Activated B cell treated with CpG ODN at 0.5 μM for 24 hours (primary cell): ENCODE measurements at regions not wholly inside any gene's neighbourhood (a gene's known extent, or its start where the extent isn't known, plus 50 kb on each side); places are given as distances from the start of the nearest gene placed in this dataset.

Source experiments
- ATAC-seq: fragments of 200-7000 bp; cut with Tn5 transposase; one replicate; pipeline ENCODE4 v1.10.0; 2021; ENCODE audit warnings: low read depth, mild to moderate bottlenecking, moderate library complexity
- CTCF ChIA-PET: fragments of 350-600 bp; sonication (Branson Sonifier 250); formaldehyde crosslinking; loops from one replicate; lab custom pipeline; 2021; ENCODE audit warnings: antibody characterized with exemption; lab: Charles Lee
- POLR2A ChIA-PET: fragments of 350-600 bp; sonication (Branson Sonifier 250); formaldehyde crosslinking; loops from one replicate; lab custom pipeline; 2021; ENCODE audit warnings: antibody characterized with exemption; lab: Charles Lee
- DNase-seq: peaks from one replicate; pipeline ENCODE4 v3.0.0; 2022
- H3K27ac Mint-ChIP-seq: one replicate; pipeline ENCODE4 v1.8.0; 2020; ENCODE audit warnings: mixed read lengths
- H3K27me3 Mint-ChIP-seq: one replicate; pipeline ENCODE4 v1.8.0; 2021; ENCODE audit warnings: mixed read lengths
- H3K36me3 Mint-ChIP-seq: one replicate; pipeline ENCODE4 v1.8.0; 2021; ENCODE audit warnings: low read depth, mixed read lengths
- H3K4me1 Mint-ChIP-seq: one replicate; pipeline ENCODE4 v1.8.0; 2021; ENCODE audit warnings: mixed read lengths
- H3K4me3 Mint-ChIP-seq: one replicate; pipeline ENCODE4 v1.8.0; 2020; ENCODE audit warnings: mild to moderate bottlenecking, mixed read lengths
- H3K9me3 Mint-ChIP-seq: one replicate; pipeline ENCODE4 v1.8.0; 2020; ENCODE audit warnings: mixed read lengths
- intact Hi-C: fragments of 100-400 bp; cut with micrococcal nuclease; formaldehyde crosslinking; loops from one replicate; pipeline ENCODE4 v1.15.1; 2024
- TF ChIP-seq, protein P1 (sequence below): fragments of 200-600 bp; IDR thresholded peaks from one replicate; pipeline ENCODE4 v1.8.0; 2022; ENCODE audit warnings: antibody characterized with exemption, mild to moderate bottlenecking

DNA sequence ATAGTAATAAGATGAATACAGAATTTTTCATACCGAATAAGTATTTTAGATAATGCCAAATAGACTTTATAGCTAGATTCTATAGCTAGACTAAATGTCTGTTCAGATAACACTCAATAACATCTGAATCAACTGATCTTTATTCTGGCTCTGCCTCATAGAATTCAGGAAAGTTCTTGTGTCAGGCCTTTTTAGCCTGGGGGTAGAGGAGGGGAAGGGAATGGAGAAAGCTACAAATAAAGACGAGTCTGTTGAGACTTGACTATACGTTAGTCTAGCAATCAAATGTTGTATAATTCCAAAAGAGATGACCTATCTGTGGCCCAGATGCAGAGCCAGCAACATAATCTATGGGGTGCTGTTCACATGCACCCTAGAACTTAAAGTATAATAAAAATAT lies 106.6 kb upstream of the ABI3BP start:
- ATAC-seq (no peak), DNase-seq (no peak)
- Mint-ChIP-seq H3K27me3 (peaks cover 7% of the 10 kb centered on the region), H3K4me3 (no peak overlapping the region), H3K4me1 (no peaks in the 10 kb centered on the region), H3K36me3 (no peaks in the 10 kb centered on the region), H3K27ac (no peak overlapping the region), H3K9me3 (no peaks in the 10 kb centered on the region)
- TF ChIP-seq, protein P1, sequence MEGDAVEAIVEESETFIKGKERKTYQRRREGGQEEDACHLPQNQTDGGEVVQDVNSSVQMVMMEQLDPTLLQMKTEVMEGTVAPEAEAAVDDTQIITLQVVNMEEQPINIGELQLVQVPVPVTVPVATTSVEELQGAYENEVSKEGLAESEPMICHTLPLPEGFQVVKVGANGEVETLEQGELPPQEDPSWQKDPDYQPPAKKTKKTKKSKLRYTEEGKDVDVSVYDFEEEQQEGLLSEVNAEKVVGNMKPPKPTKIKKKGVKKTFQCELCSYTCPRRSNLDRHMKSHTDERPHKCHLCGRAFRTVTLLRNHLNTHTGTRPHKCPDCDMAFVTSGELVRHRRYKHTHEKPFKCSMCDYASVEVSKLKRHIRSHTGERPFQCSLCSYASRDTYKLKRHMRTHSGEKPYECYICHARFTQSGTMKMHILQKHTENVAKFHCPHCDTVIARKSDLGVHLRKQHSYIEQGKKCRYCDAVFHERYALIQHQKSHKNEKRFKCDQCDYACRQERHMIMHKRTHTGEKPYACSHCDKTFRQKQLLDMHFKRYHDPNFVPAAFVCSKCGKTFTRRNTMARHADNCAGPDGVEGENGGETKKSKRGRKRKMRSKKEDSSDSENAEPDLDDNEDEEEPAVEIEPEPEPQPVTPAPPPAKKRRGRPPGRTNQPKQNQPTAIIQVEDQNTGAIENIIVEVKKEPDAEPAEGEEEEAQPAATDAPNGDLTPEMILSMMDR = no peak
- POLR2A ChIA-PET = no interaction called here
- CTCF ChIA-PET = no interaction called here
- intact Hi-C loops = no loop called here

DNA sequence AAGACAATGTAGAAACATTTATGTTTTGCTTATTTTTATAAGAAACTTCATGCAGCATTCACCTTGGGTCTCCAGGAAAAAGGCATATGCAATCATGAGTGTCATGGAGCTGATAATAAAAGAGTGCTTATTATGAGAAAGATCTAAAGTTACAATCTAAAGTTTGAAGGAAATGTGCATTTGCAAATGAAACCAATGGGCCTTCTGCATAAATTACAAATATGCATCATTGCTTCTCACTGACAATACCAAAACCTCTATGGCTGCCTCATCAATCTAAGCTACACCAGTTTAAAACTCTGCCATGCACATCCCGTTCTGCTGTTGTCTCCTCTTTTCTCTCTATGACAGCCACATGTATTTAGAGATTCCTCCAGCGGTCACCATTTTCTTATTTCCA lies 103.2 kb upstream of the ABI3BP start:
- DNase-seq = no peak
- POLR2A ChIA-PET = no interaction called here
- no peaks in the 10 kb centered on the region for H3K4me1 Mint-ChIP-seq
- H3K27ac Mint-ChIP-seq = no peak overlapping the region
- intact Hi-C loops = no loop called here
- CTCF ChIA-PET = no interaction called here
- peaks cover 7% of the 10 kb centered on the region for H3K27me3 Mint-ChIP-seq
- no peak overlapping the region for H3K4me3 Mint-ChIP-seq
- H3K36me3 Mint-ChIP-seq = no peaks in the 10 kb centered on the region
- no peak for ATAC-seq
- H3K9me3 Mint-ChIP-seq = no peaks in the 10 kb centered on the region
- TF ChIP-seq, protein P1 = no peak

DNA sequence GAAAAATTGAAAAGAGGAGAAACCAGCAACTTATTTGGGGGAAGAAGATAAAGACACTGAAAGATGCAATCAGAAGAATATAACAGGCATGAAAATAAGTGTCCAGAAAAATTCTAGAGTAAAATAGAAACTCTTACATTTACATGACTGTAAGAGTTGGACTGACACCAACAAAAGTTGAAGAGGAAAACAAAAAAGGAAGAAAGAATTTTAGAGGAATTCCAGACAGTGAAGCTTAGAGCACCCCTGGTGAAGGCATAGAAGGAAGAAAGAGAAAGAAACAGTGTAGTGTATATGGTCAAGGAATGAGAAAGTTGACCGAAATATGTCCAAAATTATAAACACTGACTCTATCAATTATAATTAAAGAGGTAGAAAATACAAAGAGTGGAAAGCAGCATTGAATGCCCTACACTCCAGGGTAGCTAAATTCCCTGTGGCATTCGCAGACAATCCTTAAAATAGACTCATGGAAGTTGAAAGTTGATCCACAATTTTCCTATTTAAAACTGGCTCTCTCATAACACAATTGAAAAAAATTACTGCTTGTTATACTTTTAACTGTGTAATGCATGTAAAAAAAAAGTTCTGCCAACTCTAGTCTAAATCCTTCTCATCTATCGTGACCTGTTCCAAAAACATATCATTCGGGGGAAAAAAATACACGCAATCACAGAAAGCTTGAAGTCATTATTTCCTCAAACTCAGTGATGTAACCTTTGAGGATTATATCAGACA lies 102.6 kb upstream of the ABI3BP start:
- ChIA-PET POLR2A (no interaction called here), CTCF (no interaction called here)
- Mint-ChIP-seq H3K4me1 (no peaks in the 10 kb centered on the region), H3K9me3 (no peaks in the 10 kb centered on the region), H3K4me3 (no peak overlapping the region), H3K27me3 (peaks cover 7% of the 10 kb centered on the region), H3K36me3 (no peaks in the 10 kb centered on the region), H3K27ac (no peak overlapping the region)
- ATAC-seq (no peak), DNase-seq (no peak)
- TF ChIP-seq, protein P1 = no peak
- intact Hi-C loops = no loop called here

DNA sequence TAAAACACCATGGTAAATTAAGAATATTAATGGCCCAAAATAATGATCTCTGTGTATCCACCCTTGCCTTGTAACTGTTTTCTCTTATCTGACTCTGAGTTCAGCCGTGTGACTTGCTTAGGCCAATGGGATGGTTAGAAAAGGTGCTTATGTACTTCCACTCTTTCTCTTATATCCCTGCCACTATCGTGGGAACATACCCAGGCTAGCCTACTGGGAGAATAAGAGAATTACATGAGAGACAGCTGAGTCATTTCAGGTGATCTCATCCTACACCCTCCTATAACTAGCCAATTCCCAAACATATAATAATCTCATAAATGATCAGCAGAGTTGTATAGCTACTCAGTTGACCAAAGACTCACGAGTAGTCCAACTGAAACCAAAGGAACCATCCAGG lies 98.3 kb upstream of the ABI3BP start:
- H3K27ac Mint-ChIP-seq = no peak overlapping the region
- H3K4me3 Mint-ChIP-seq = no peak overlapping the region
- intact Hi-C loops = no loop called here
- CTCF ChIA-PET = no interaction called here
- TF ChIP-seq, protein P1 = no peak
- no peaks in the 10 kb centered on the region for H3K36me3 Mint-ChIP-seq
- POLR2A ChIA-PET = no interaction called here
- H3K4me1 Mint-ChIP-seq = no peaks in the 10 kb centered on the region
- H3K27me3 Mint-ChIP-seq = no peaks in the 10 kb centered on the region
- DNase-seq (no peak), ATAC-seq (no peak)
- H3K9me3 Mint-ChIP-seq = no peaks in the 10 kb centered on the region

DNA sequence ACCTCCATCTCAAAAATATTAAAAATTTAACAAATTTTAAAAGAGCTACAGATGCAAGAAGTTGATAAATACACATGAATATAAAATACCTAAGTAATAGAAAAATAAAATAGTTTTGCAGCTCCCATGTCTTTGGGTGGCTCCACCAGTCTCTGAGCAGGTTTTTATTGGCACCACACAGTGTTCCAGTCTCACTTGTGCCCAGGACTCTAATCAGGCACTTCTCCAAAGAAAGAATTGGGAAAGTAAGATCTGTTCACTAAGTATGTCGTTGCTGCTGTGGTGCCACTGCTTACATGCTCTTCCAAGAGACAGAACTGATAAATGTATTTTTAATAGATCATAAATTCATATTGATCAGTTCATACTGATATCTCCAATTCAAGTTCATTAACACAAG lies 92.5 kb upstream of the ABI3BP start:
- DNase-seq (no peak), ATAC-seq (no peak)
- POLR2A ChIA-PET = no interaction called here
- Mint-ChIP-seq H3K9me3 (no peaks in the 10 kb centered on the region), H3K36me3 (no peaks in the 10 kb centered on the region), H3K4me1 (no peaks in the 10 kb centered on the region), H3K27ac (no peak overlapping the region), H3K4me3 (no peak overlapping the region), H3K27me3 (peaks cover 2% of the 10 kb centered on the region)
- CTCF ChIA-PET = no interaction called here
- intact Hi-C loops = no loop called here
- TF ChIP-seq, protein P1 = no peak
